BJ (cell line): ENCODE measurements at regions not wholly inside any gene's neighbourhood (a gene's known extent, or its start where the extent isn't known, plus 50 kb on each side); places are given as distances from the start of the nearest gene placed in this dataset.

Source experiments
- CTCF ChIA-PET: fragments of 350-600 bp; formaldehyde crosslinking; extraction: SDS; loops from one replicate; lab custom pipeline; 2021; ENCODE audit warnings: antibody characterized with exemption, inconsistent platforms; lab: Yijun Ruan, JAX
- POLR2A ChIA-PET: fragments of 300-600 bp; sonication (Branson Sonifier 250); formaldehyde crosslinking; extraction: SDS; loops from one replicate; lab custom pipeline; 2021; ENCODE audit warnings: antibody characterized with exemption; lab: Charles Lee
- DNase-seq: peaks from one replicate; pipeline ENCODE4 v3.0.0-alpha.2; 2011; ENCODE audit warnings: low read depth
- H3K27me3 ChIP-seq: 2 replicates; pipeline ENCODE4 v1.6.0; 2011; ENCODE audit warnings: low read length; ENCODE audit not compliant: control insufficient read depth, insufficient read depth
- H3K36me3 ChIP-seq: 2 replicates; pipeline ENCODE4 v1.5.1; 2011; ENCODE audit warnings: low read length; ENCODE audit not compliant: control insufficient read depth, insufficient read depth
- H3K4me3 ChIP-seq: 2 replicates; pipeline ENCODE4 v1.5.1; 2011; ENCODE audit warnings: low read depth, mild to moderate bottlenecking, control low read depth, low read length
- TF ChIP-seq, protein P1 (sequence below): IDR thresholded peaks from 2 replicates; pipeline ENCODE4 v1.5.1; 2011; ENCODE audit warnings: low read depth, mild to moderate bottlenecking, control low read depth, inconsistent platforms, low read length, moderate library complexity; ENCODE audit not compliant: insufficient read depth

DNA sequence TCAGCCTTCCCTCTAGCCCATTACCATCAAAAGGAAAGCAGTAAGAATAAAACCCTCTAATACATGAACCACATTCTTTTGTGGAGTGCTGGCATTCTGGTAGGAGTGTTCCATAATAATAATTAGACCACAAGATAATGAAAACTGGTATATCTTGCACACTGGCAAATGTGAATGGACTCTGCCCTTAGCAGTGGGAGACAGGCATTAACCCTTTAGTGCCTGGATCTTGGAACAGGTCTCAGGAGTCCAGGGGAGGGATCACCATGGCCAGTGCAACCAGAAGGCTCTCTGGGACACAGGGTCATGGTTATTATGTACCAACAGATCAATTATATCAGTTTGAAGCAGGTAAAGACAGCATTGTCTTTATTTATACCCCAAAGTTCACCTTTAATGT is 387.5 kb upstream of the TMPO start:
- DNase-seq: no peak
- TF ChIP-seq, protein P1, sequence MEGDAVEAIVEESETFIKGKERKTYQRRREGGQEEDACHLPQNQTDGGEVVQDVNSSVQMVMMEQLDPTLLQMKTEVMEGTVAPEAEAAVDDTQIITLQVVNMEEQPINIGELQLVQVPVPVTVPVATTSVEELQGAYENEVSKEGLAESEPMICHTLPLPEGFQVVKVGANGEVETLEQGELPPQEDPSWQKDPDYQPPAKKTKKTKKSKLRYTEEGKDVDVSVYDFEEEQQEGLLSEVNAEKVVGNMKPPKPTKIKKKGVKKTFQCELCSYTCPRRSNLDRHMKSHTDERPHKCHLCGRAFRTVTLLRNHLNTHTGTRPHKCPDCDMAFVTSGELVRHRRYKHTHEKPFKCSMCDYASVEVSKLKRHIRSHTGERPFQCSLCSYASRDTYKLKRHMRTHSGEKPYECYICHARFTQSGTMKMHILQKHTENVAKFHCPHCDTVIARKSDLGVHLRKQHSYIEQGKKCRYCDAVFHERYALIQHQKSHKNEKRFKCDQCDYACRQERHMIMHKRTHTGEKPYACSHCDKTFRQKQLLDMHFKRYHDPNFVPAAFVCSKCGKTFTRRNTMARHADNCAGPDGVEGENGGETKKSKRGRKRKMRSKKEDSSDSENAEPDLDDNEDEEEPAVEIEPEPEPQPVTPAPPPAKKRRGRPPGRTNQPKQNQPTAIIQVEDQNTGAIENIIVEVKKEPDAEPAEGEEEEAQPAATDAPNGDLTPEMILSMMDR: no peak
- Histone ChIP-seq H3K4me3 (no peak overlapping the region), H3K36me3 (no peaks in the 10 kb centered on the region), H3K27me3 (no peaks in the 10 kb centered on the region)
- ChIA-PET POLR2A (no interaction called here), CTCF (no interaction called here)

DNA sequence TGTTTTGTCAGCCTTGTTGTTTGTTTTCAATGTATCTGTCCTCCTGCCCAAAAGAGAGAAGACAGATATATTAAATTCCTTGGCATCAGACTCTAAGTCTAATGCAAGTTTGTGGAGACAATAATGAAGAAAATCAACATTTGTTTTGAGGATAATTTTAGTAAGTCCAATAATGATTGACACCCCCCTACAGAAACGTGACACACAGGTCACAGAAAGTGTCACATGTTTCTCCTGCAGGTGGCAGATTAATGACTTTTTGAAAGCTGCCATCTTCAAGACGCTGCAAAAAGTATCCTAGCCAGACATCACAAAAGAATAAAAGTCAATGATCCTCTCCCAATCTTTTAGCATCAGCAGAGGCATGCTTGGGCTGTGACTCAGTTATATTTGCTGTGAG is 378.8 kb upstream of the TMPO start:
- no peak overlapping the region for H3K4me3 ChIP-seq
- ChIA-PET POLR2A (no interaction called here), CTCF (no interaction called here)
- TF ChIP-seq, protein P1: no peak
- no peak for DNase-seq
- H3K36me3 ChIP-seq: no peaks in the 10 kb centered on the region
- H3K27me3 ChIP-seq: no peaks in the 10 kb centered on the region

DNA sequence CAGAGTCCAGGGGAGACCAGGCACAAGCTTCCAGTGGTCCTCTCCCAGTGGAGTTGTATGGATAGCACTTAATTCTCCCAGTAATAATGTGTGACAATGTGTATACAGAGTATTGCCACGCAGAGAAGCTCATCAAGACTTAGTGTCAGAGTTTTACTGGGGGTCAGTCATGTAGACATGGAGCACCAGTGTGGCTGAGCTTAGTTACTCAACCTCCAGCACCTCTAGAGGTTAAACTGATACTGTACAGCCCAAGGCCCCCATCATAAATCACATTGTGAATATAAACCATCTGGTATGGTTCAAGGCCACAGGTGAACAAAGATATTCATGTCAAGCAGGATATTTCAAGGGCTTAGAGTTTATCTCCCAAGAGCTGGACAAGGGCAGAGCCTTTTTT is 378.1 kb upstream of the TMPO start:
- H3K27me3 ChIP-seq: no peaks in the 10 kb centered on the region
- H3K4me3 ChIP-seq: no peak overlapping the region
- ChIA-PET CTCF (no interaction called here), POLR2A (no interaction called here)
- no peak for DNase-seq
- TF ChIP-seq, protein P1: no peak
- no peaks in the 10 kb centered on the region for H3K36me3 ChIP-seq

DNA sequence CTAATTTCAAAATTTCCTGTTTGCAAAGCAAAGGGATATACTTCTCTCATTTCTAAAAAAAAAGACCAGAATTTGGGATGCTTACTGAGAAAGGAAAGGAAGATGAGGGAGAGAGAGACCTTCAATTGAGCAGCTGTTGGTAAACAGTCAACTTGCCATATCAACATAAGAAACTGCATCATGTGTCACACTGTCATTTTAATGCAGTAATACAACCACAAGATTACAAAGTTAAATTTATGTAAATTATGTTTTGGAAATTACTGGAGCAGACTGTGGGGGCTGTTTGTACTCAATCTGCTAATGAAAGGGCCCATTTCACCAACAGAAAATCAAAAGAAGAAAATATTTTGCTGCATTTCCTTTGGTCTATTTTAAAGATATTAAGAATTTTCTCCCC is 370.4 kb upstream of the TMPO start:
- no peaks in the 10 kb centered on the region for H3K27me3 ChIP-seq
- POLR2A ChIA-PET: no interaction called here
- no peak overlapping the region for H3K4me3 ChIP-seq
- TF ChIP-seq, protein P1: no peak
- H3K36me3 ChIP-seq: no peaks in the 10 kb centered on the region
- CTCF ChIA-PET: no interaction called here
- DNase-seq: no peak

DNA sequence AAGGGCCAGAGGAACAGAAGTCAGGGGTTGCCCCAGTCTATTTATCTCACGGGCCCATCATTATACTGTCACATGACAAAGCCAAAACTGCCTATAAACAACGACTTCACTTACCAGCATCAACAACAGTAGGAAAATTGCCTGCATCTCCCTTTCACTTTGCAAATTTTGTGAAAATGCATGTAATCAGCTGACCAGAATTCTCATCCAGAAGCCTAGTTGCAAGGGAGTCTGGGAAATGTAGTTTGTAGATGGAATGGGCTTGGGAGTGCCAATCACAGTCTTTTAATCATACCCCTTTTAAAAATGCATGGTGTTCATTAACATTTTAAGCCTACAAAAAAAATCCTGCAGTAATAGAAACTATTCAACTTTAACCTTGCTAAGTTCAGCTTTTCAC is 369.3 kb upstream of the TMPO start:
- Histone ChIP-seq H3K27me3 (no peaks in the 10 kb centered on the region), H3K4me3 (no peak overlapping the region), H3K36me3 (no peaks in the 10 kb centered on the region)
- ChIA-PET POLR2A (no interaction called here), CTCF (no interaction called here)
- TF ChIP-seq, protein P1: no peak
- no peak for DNase-seq
